Stimulated activated CD8-positive, alpha-beta memory T cell treated with anti-CD3 and anti-CD28 coated beads, Interleukin-7, amount 100 ng/mL, for 48 hours (primary cell): ENCODE measurements at regions not wholly inside any gene's neighbourhood (a gene's known extent, or its start where the extent isn't known, plus 50 kb on each side); places are given as distances from the start of the nearest gene placed in this dataset.

Experiments used
- DNase-seq, 2 donors: peaks; one replicate each; pipeline ENCODE4 v3.0.0-alpha.2; 2020; ENCODE audit warnings: low read depth in 1 of 2; ENCODE audit errors: extremely low read depth in 1 of 2

DNA sequence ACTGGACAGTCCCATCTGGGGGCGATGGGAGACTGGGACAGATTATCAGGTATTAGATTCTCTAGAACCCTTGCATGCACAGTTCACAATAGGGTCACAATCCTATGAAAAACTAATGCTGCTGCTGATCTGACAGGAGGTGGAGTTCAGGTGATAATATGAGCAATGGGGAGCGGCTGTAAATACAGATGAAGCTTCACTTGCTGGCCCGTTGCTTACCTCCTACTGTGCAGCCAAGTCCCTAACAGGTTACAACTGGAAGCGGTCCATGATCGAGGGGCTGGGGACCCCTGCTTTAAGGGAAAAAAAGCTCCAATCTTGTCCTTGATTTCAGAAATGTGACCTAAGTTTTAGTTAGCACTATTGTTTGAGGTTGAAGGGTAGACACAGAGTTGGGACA is 175.2 kb downstream of the ZNF330 start:
- no peak for DNase-seq

DNA sequence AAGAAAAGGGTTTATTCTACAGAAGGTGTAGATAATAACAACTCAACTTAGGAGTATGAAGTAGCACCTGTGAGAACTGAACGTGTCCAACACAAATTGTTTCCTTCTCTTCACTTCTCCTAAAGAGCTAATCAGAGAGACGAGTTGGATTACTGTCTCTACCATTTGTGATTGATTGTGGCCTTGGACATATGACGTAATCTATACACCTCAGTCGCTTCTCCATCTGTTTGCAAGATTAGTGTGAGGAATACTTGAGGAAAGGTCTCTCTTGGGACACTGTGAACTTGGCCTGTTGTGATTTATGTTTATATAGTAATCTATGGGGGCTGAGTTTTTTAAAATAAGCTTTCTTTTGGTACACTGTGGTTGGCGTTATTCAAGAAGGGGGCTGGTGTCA is 182.0 kb downstream of the ZNF330 start:
- no peak for DNase-seq

DNA sequence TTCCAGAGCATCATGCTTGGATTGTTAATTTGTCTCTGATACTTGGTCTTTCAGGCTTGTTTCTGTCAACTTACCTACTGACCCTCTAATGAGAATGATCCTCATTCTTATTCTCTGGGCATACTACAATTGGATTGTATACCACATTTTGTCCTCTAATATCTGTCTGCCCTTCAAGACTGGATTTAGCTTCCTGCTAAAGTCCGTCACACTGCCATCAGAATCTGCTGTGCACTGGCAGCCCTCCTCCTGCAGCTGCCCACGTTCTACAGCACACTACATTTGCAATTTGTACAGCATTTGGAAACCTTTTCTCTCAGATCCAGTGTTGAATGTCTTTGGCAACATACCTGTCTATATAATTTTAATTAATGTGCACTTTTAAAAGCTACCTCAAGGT is 183.1 kb downstream of the ZNF330 start:
- DNase-seq: no peak

DNA sequence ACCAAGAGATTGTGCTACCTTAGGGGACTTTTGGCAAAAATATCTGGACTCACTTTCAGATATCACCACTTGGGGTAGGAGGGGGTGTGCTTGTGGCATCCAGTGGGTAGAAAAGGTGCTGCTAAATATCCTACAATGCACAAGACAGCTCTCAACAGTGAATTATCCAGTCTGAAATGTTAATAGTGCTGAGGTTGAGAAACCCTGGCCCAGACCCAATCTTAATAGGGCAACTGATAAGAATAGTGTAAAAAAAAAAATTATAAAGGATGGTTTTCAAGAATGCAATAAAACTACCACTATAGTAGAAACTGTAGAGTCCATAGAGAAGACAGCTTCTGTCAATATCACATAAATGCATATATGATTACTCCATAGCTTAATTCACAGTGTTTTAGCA is 185.5 kb downstream of the ZNF330 start:
- no peak for DNase-seq

DNA sequence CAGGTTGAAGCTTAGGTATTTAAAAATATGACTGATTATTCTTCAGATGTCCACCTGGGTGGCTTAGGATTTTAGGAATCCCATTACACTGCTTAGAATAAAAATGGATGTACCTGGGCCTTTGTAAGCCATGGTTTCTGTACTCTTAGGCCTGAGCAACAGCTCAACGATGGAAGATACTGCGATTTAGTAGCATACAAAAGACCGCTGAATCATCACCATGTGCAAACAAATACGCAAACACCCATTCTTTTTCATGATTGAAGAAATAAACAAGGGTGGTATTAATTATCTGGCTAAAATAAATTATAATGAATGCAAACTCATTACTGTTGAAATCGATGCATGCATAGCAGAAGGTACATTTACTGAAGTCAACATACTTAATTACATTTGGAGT is 188.9 kb downstream of the ZNF330 start:
- DNase-seq: no peak

DNA sequence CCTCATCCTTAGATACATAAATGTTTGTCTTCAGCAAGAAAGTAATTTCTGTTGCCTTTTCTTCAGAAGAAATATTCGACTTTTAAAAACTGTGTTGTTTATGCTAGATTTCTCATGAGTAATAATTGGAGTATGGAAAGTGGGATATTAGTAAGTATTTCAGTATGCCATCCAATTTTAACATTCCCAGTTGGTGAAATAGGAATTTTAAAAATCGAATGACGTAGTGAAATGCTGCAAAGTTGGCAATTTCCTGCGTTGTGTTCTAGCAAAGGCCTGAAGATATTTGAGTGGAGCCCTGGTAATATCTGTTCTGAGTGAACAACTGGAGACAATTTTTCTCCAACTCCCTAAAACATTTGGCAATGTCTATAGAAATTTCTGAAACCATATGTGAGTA is 190.1 kb downstream of the ZNF330 start:
- DNase-seq: no peak

DNA sequence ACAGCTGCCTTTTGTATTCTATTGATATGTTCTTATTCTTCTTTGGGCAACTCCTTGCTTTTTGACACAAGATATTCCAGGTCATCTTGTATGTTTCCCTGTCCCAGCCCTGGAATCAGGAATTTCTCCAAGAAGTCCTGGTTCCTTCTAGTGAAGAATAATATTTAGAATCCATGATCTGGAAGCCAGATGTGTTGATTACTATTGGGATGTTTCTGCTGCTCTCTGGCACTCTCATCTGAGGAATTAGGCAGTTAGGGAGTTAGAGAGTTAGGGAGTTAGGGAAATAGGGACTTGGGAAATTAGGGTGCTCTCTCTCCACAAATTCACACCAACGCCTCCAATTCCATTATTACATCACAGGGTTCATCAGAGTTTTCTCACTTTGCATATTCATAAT is 191.2 kb downstream of the ZNF330 start:
- DNase-seq: no peak

DNA sequence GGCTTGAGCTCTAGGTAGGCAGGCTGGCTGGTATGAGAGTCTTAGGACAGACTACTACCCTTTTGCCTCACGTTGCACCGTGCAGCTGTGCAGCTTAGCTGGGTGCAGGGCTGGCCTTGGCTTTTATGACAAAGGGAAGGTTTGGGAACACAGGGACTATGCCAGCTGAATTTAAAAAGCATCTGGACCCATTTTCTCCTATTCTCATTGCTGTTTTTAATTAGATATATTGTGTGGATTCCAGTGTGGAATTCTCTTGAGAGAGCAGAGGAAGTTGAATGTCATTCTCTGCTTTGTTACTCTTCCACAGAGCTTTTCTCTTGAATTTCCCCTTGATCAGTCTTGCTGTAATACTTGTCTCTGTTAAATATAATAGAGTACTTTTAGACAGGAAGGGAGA is 192.7 kb downstream of the ZNF330 start:
- no peak for DNase-seq

DNA sequence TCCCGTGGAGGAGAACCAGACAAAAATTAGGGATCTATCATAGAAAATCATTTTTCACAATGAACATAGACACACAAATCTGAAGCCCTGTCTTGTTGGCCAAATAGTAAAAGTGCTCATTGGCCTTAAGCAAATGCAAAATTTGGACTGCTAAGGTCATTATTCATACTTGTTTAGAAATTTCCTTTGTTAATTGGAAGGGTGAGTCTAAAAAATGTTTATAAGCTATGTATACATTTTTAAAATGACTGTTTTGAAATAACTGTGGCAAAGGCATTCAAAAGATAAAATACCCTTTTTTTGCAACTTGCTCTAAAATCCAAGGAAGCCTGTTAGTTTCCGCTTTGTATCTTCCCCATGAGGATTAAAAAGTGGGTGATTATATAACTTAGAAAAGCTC is 195.0 kb downstream of the ZNF330 start:
- DNase-seq: no peak

DNA sequence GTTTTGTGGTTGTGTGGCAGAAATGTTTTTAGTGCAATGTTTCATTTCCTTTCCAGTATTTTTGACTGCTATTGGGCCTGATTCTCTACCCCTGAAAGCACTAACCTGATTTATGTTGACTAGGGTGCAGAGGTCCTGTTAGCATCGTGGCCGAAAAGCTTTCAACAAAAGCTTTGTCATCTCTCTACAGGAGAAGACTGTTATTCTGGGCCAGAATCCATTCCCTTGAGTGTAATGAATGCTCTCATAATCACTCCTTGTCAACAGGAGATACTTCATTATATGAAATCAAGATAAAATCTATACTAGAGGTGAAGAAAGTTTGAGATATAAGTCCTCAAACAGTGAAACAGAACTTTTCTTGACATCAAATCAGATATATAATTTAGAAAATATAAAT is 195.5 kb downstream of the ZNF330 start:
- no peak for DNase-seq

DNA sequence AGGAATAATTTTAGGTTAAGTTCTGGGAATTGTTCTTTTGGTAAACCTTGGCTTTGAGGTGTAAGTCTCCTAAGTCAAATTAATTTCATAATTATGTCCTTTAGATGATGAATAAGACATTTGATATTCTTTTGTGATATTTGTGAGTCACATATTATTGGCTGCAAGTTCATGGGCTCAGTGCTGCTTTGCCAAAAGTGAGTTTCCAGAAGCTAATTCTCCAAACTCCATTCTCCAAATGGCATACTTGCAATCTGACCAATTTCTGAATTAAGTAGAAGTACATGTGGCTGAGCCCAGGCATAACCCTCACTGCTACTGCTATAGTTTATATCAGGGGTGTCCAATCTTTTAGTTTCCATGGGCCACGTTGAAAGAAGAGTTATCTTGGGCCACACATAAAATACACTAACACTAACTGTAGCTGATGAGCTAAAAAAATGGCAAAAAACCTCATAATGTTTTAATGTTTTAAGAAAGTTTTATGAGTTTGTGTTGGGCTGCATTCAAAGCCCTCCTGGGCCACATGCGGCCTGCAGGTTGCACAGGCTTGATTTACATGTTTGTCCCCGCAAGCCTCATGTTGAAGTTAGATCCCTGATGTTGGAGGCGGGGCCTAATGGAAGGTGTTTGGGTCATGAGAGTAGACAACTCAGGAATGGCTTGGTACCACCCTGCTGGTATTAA is 196.1 kb downstream of the ZNF330 start:
- DNase-seq: no peak

DNA sequence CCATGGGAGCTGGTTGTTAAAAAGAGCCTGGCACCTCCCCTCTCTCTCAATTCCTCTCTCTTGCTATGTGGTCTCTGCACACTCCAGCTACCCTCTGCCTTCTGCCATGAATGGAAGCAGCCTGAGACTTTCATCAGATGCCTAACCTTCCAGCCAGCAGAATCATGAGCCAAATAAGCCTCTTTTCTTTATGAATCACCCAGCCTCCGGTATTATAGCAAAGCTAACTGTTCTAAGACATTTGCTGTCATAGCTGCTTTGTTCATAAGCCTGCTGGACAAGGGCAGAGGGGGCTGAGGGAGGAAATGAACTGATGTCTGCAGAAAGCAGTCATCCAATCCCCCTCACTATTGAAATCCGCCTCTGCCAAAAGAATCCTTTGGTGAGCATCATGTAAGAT is 196.7 kb downstream of the ZNF330 start:
- DNase-seq: no peak

DNA sequence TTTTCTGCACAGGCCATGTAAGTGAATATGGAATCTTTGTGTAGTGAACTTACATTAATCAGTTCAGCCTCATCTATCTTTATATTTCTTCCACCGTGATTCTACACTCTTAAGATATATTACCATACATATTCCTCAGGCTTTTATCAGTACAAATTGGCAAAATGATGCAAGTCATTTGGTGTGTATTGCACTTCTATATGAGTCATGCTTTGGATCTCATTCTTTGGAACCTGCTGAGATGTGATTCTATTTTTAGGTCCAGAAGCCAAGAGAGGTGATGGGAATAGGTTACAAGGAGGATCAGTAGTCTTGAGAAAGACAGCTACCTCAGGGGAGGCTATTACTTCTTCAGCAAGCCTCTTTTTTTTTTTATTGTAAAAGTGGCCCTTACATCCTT is 204.4 kb downstream of the ZNF330 start:
- DNase-seq: no peak

DNA sequence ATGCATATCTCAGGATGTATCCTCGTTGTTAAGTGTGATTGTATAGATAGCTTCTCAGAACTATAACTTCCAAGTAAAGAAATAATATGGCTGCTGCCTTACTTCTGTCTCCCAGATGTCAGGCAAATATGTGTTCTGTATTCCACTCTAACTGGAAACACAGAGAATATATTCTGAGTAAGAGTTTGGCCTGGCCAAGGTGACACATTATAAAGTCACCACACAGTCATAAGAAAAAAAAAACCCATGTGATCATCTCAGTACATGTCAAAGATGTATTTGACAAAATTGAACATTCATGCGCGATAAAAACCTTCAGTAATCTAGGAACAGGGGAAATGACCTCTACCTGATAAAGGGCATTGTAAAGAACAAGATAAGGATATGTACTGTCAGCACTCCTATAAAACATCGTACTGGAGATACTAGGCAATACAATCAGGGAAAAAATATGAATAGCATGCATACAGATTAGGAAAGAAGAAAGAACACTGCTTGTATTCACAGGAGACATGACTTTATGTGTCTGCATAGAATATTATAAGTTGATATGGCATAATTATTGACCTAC is 207.1 kb downstream of the ZNF330 start:
- DNase-seq: no peak

DNA sequence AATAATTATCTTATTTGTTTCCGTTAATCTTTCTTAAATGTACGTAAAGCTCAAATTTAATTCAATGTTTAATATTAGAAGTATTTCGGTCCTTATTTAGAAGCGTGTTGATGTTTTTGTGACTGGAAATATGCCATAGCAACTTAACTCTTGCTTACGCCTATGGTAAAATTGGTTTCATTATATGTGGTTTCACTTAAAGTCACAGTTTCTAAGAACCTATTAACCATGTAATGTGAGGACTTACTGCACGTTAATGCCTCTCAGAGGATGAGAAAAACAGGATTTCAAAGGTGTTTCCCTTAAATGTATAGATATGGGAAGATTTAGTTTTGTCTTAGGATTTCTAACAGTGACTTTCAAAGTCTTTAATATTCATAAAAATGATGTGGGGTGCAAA is 206.4 kb upstream of the IL15 start:
- no peak for DNase-seq

DNA sequence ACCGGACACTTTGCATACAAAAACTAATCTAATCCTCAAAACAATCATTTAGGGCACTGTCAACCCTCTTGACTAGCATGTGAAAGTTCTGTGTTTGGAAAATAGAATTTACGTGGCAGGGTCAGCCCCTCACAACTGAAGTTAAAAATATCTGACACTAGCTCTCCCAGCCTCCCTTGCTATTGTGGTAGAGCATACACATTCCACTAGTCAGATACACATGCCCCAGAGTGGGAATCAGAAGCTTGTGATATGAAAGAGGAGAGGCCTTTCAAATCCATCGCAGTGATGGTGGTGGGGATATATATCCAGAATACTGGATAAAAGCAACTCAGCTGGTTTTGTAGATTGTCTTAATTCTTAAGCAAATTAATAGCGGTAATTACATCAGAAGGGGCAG is 205.7 kb upstream of the IL15 start:
- DNase-seq: no peak

DNA sequence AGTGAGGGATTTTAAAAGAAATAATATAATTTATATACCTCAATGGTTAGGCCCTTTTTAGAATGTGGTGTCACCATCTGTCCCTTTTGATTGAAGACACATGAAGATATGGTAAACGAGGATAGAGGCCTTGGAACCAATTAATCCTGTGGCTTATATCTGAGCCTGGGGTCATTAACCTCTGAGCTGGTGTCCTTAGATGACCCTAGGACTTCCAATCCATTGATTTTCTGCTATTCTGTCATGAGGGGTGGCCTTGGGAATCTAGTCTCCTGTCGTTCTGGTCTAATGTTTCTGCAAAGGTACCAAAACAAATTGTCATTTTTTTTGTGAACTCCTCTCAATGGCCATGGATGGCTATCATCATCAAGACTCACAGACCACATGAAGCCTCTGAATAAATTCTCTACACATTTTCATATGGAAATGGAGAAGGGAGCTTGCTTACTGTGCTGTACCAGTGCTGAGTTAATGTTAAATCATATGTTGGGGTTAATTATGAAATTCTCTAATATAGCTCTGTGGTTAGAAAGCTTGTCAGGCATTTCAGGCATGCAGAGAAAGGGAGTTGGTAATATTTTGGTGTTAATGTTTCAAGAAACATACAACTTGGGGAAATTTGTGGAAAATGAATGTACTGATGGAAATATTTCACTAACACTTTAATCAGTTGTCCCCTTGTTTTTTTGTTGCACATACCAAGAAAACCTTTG is 204.2 kb upstream of the IL15 start:
- DNase-seq: no peak

DNA sequence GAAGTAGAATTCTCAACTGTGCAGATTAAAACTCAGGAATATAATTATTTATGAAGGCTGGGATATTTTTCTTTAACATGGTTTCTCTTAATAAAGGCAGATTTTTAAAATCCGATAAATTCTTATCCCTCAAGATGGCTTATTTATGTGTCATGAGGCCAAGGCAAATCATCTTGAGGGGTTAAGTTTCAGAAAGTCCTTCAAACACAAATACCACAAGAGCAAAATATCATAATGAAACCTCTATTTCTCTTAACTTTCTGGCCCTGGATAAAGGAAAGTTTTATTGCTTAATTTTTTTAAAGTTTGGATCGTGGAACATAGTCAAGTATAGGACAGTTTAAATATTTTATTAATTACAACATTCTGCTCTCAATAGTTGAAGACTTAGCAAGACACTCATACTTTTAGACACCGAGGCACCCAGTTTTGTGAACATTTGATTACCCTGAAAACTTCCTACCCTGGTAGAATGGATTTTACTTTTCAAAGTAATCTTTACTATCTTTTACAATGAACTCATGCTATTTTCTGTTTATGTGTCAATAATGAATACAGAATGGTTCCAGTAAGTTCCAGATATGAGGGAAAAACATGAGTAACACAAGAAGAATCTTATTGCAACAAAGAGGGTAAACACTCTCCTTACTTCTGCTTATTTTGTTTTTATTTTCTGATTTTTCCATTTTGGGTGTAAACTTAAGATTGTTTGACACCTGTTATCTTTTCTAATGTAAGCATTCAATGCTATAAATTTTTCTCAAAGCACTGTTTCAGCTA is 200.7 kb upstream of the IL15 start:
- DNase-seq: no peak

DNA sequence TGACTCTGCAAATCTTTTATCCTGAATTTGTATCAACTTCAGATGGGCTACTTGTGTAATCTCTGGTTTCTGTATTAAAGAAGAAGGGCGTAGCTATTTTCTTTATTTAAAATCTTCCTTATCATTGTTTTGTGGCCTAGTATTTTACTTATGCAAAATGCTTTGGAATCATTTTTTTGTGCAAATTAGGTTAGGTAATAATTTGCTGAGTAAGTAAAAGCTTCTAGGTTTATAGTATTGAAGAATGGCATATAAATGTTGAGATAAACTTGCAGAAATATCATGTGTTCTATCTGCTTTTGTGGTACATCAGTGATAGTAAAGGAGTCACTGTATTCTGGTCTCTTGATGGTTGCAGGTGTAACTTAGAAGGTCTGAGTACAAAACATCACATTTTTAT is 197.2 kb upstream of the IL15 start:
- no peak for DNase-seq

DNA sequence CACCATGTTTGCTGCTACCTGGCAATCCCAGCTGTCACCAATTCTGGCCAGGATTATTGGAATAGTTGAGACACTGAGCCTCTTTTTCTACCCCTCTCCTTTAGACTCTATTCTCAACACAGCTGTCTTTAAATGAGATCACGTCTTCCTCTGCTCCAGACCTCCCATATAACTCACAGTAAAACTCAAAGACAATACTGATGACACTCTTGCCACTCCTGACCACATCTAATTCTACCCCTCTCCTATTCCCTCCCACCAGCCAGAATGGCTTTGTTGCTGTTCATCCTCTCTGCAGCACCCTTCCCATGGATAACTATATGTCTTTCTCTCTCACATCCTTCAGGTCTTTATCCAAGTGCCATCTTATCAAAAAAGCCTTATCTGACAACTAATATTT is 188.6 kb upstream of the IL15 start:
- DNase-seq: no peak

DNA sequence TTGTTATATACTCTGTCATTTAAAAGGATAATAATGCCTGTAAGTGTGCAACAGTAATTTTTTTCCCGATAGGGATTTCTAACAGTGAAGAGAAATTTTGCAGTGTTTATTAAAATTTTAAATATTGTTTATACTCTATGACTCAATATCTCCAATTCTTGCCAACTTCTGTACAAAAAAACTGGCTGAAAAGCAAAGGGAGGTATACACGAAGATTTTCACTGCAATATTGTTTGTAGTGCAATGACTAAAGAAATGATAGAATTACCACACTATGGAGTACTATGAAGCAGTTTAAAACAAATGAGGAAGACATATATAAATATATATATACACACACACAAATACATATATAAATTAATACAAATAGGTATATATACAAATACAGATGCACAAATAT is 187.9 kb upstream of the IL15 start:
- no peak for DNase-seq

DNA sequence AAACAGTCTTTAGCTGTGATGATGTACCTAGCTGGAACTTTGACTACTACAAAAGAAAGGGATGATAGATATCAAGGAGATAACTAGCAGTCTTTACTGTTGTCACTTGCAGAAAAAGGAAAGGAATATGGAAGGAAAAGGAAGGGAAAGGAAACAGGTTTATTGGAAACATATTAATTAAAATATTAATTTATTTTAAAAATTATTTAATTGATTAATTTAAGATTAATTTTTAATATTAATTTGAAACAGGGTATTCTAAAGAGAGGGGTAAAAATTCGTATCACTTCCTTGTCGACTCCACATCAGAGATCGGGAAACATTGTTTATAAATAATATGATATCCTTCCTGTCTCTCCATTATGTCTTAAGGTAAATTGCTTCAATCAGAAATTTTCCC is 186.5 kb upstream of the IL15 start:
- DNase-seq: no peak
